HG03342 (cell line): ENCODE measurements at regions not wholly inside any gene's neighbourhood (a gene's known extent, or its start where the extent isn't known, plus 50 kb on each side); places are given as distances from the start of the nearest gene placed in this dataset.

Experiments used
- ATAC-seq: cut with Tn5 transposase; IDR thresholded peaks from one replicate; pipeline ENCODE4 v1.9.1; 2021; ENCODE audit warnings: mild to moderate bottlenecking, moderate library complexity; ENCODE audit not compliant: unreplicated experiment

DNA sequence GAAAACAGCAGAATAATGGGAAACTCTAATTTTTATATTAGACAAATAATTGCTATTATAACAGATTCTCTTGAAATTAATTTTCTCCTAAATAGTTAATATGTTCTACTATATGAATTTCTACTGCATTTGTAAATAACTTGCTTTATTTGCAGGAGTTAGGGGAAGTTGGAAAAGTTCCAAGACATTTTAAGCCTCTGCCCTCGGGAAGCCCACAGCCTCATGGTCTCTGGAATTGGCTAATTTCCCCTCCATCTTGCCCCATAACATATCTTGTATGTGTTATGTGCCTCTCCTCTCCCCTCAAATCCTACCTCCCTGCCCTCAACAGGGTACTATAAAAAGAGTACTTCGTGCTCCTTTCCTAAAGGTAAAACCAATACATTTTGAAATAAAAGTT is 271.4 kb upstream of the NR5A2 start:
- ATAC-seq: no peak

DNA sequence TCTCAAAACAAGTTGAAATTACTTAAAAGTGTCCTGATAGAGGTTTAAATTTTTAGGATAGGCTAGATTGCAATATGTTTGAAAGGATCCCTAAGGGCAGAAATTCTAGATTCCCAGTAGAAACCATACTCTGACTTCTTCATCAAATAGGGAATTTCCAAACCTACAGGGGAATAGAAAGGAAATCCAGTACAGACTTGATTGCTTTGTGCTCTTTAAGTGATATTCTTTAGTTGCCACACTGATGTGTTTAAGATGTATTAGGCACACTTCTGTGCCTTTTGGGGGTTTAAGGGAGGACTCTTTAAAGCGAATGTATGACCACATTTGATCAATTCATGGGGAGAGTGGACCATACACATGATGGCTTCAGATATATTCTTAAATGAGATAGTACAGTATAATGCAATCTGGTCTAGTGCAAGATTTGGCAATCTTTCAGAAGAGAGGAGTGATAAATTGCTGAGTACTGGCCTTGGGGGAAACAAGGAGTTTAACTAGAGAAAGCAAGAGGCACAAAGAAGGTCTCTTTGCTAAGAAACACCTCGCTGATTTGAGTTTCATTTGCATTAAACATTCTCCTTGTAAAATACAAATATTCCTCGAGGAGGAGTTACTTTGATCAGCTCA is 268.8 kb upstream of the NR5A2 start:
- no peak for ATAC-seq

DNA sequence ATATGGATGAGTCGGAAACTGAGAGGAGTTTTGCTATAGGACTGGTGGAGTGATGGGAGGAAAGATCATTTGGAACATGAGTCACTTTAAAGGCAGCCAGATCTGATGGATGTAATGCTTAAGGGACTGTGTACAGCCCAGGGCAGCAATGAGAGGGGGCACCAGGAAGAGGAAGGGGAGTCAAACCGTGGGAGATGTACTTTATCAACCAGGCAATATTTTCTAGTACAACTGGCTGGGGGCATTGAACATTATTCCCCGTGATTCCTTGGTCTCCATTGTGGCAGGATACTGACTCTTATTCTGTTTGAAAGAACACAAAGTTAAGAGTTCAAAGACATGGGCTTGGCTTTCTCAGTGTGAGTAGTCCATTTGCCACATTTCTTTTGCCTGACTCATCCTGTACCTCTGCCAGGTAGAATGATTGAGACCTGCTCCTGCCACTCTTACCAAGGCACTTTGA is 268.2 kb upstream of the NR5A2 start:
- no peak for ATAC-seq

DNA sequence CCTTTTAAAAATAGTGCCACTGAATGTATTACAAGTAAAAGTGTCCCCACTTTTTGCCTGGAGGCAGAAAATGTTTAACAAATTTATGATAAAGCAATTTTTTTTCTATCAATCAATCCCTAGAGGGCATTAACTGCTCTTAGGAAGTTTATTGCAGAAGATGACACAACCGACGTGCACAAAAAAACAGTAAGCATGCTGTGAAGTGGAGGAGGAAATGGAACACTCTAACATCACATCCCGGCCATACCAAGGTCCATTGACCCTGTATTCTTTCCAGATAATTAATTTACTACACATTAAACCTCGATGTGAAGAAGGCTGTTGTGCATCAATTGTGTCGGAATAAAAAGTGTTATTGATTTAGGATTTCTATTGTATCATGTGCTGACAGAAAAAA is 264.9 kb upstream of the NR5A2 start:
- no peak for ATAC-seq

DNA sequence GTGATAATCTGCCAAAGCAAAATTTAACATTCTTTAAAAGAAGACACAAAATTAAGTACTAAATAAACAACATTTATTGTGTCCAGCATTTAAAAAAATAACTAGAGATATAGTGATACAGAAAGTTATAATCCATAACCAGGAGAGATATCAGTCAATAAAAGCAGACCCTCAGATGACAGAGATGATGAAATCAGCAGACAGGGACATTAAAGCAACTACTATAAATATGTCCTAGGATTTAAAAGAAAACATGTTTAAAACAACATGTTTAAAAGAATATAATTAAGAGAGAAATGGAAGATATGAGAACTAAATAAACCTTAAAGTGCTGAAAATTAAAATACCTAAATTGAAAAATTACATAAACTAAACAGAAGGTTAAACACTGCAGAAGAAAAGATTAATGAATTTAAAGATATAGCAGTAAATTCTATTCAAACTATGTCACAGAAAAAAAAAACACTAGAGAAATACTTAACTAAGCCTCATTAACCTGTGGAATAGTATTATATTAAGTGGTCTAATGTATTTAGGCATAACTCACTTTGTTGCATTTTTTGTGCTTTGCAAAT is 261.2 kb upstream of the NR5A2 start:
- no peak for ATAC-seq

DNA sequence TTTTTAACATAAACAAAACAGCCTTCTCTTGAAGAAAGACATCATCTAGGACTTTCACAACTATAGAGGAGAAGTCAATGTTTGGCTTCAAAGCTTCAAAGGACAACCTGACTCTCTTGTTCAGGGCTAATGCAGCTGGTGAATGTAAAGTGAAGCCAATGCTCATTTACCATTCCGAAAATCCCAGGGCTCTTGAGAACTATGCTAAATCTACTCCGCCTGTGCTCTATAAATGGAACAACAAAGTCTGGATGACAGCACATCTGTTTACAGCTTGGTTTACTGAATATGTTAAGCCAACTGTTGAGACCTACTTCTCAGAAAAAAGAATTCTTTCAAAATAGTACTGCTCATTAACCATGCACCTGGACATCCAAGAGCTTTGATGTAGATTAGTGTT is 259.8 kb upstream of the NR5A2 start:
- ATAC-seq: no peak

- no peak for ATAC-seq
Observed at GRCh38 chr1:199774433-199775089, 252.9 kb upstream of the NR5A2 start.

GRCh38 chr1:199776768-199777497 is 250.6 kb upstream of the NR5A2 start:
- ATAC-seq: no peak

DNA sequence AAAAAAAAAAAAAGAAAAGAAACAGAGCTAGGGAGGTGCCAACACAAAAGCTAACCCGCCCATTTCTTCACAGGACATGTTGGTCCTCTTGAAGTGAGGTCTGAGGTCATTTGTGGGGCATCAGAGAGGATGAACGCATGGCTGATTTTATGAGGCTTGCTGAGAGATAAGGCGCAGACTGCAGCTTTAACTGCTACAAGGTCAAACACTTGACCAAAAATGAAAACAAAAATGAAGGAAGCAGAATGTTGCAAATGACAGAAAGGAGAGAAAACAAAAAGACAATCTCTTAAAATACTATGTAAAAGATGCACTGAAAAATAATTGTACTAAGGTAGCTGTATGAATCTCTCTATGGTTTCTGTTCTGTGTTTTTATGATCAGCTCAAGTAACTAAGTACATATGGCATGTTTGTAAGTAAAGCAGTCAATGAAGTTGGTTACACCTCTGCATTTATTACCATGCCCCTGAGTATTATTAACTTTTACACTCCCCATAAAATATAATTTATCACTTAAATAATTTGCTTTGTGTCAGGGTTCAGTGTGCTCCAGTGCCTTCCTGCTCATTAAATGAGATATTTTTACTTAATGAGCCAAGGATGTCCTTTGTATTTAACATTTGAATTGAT is 249.1 kb upstream of the NR5A2 start:
- no peak for ATAC-seq

DNA sequence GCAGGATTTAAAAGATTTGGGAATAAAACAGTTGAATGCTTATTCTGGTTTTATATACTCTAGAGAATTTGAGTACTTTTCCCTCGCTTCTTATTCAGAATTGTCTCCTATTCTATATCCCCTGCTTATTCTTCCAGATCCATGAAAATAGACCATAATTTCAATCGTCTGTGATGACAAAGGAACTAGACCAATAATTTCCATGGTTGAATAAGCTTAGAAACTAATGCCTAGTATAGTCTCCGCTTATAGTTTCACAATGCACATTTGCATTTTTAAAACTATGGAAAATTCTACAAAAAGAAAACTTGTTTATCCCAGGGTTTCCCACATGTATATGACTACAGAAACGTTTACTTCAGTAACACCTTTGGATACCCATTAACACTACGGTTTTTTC is 247.4 kb upstream of the NR5A2 start:
- no peak for ATAC-seq

GRCh38 chr1:199780948-199781670 is 246.4 kb upstream of the NR5A2 start:
- ATAC-seq: no peak

GRCh38 chr1:199784138-199784895 is 243.2 kb upstream of the NR5A2 start:
- ATAC-seq: no peak

GRCh38 chr1:199786695-199787094 is 240.8 kb upstream of the NR5A2 start:
- no peak for ATAC-seq

- ATAC-seq: no peak
Observed at GRCh38 chr1:199789141-199789540, 238.4 kb upstream of the NR5A2 start.

GRCh38 chr1:199791495-199791894 is 236.0 kb upstream of the NR5A2 start:
- no peak for ATAC-seq

DNA sequence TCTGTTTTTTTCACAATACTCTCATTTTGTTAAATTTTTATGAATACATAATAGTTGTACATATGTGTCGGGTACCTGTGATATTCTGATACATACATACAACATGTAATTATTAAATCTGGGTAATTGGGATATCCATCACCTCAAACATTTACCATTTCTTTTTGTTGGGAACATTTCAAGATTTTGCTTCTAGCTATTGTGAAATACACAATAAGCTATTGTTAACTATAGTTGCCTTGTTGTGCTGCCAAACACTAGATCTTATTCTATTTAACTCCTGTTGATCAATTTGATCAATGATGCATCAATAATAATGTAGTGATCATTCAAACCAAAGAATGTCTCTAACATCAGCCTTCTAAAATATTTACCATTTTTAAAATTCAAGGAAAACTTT is 234.6 kb upstream of the NR5A2 start:
- ATAC-seq: no peak

DNA sequence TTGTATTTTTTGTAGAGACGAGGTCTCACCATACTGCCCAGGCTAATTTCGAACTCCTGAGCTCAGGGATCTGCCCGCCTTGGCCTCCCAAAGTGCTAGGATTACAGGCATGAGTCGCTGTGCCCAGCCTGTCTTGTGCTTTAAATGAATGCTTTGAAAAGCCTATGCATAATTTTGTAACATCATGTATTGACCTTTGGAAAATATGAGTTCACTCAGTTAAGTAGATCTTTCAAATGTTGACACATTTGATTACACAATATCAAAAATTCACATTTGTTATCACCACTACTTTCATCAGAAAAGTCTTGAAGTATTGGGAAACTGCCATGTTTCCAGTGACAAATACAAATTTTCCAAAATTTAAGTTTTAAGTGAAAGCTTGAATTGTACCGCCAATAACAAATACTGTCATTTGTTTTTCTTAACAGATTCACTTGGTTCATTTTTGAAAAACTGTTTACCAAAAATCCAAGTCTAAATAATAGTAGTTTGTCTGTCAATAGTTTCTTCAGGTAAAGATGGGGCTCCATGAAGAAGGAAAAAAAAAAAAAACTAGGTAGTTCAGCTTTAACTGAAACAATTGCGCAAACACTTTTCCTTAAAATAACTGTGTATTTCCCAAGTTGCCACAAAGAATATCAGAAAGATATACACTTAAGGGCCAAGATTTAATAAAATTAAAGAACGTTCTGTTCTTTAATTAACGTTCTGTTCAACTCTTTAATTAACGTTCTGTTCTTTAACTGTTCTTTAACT is 233.2 kb upstream of the NR5A2 start:
- no peak for ATAC-seq

DNA sequence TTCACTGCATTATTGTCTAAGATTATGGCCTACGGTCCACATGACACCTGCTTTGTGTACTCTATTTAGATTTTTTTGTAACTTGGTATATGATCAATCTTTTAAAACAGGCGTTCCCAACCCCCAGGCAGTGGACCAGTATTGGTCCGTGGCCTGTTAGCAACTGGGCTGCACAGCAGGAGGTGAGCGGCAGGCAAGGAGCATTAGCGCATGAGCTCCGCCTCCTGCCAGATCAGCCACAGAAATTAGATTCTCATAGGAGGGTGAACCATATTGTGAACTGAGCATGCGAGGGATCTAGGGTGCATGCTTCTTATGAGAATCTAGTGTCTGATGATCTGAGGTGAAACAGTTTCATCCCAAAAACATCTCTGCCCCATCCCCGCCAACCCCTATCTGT is 228.4 kb upstream of the NR5A2 start:
- ATAC-seq: no peak

DNA sequence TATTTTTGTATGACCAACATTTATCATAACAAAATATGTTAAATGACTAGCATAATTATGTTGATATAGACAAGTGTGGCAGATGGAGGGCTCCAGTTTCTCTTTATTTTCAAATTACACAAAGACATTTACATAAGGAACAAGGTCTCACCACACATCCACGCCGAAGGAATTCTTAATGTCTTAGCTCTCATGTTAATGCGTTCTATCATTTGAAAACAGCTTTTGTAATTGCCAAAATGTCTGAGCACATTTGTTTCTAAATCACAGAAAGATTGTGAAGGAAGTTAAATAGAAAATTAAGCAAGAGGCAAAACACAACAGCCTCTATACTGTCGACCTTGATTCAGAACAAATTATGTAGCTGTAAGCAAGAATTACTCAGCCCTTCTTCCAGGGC is 223.0 kb upstream of the NR5A2 start:
- no peak for ATAC-seq
